Suprapubic skin (tissue), 4 donors: ENCODE measurements at regions not wholly inside any gene's neighbourhood (a gene's known extent, or its start where the extent isn't known, plus 50 kb on each side); places are given as distances from the start of the nearest gene placed in this dataset.

Experiments used
- DNase-seq, 2 donors: peaks; one replicate each; pipeline ENCODE4 v3.0.0-alpha.2; 2019; ENCODE audit warnings: low spot score in 2 of 2
- H3K27ac ChIP-seq: fragments of 200-600 bp; sonication (generic); one replicate; pipeline ENCODE4 v1.5.1; 2019
- H3K27me3 ChIP-seq: fragments of 200-600 bp; sonication (generic); one replicate; pipeline ENCODE4 v1.5.1; 2019
- H3K36me3 ChIP-seq: fragments of 200-600 bp; sonication (generic); one replicate; pipeline ENCODE4 v1.5.1; 2019
- H3K4me1 ChIP-seq: fragments of 200-600 bp; sonication (generic); one replicate; pipeline ENCODE4 v1.5.1; 2019
- H3K4me3 ChIP-seq: fragments of 200-600 bp; sonication (generic); one replicate; pipeline ENCODE4 v1.5.1; 2019; ENCODE audit warnings: mild to moderate bottlenecking
- H3K9me3 ChIP-seq: fragments of 200-600 bp; sonication (generic); one replicate; pipeline ENCODE4 v1.5.1; 2019
- EP300 ChIP-seq: sonication (generic); formaldehyde crosslinking; IDR thresholded peaks from one replicate; pipeline ENCODE4 v1.6.1; 2017; ENCODE audit warnings: antibody characterized with exemption
- POLR2A ChIP-seq, 2 donors: fragments of 450-650 bp; IDR thresholded peaks; one replicate each; pipeline ENCODE4 v1.6.1; 2017; ENCODE audit warnings: antibody characterized with exemption in 2 of 2, mild to moderate bottlenecking in 2 of 2, moderate library complexity in 2 of 2
- POLR2AphosphoS5 ChIP-seq, 3 donors: sonication (generic); formaldehyde crosslinking; IDR thresholded peaks; one replicate each; pipeline ENCODE4 v1.6.1; 2017; ENCODE audit warnings: antibody characterized with exemption in 3 of 3
- WGBS: methylation state at CpG from one replicate; pipeline ENCODE4 v1.1.5; 2018; 5-methylcytosine and 5-hydroxymethylcytosine counted together
- TF ChIP-seq, protein P1 (sequence below), 2 donors: fragments of 200-600 bp in 1 of 2; fragments of 450-650 bp in 1 of 2; sonication (generic) in 1 of 2; IDR thresholded peaks; one replicate each; pipeline ENCODE4 v1.5.1; 2016 to 2019; ENCODE audit warnings: antibody characterized with exemption in 2 of 2, mild to moderate bottlenecking in 1 of 2, moderate library complexity in 1 of 2

- Histone ChIP-seq H3K27me3 (no peaks in the 10 kb centered on the region), H3K27ac (no peak overlapping the region), H3K36me3 (no peaks in the 10 kb centered on the region), H3K4me1 (no peaks in the 10 kb centered on the region), H3K9me3 (no peaks in the 10 kb centered on the region), H3K4me3 (no peak overlapping the region)
- TF ChIP-seq, protein P1, sequence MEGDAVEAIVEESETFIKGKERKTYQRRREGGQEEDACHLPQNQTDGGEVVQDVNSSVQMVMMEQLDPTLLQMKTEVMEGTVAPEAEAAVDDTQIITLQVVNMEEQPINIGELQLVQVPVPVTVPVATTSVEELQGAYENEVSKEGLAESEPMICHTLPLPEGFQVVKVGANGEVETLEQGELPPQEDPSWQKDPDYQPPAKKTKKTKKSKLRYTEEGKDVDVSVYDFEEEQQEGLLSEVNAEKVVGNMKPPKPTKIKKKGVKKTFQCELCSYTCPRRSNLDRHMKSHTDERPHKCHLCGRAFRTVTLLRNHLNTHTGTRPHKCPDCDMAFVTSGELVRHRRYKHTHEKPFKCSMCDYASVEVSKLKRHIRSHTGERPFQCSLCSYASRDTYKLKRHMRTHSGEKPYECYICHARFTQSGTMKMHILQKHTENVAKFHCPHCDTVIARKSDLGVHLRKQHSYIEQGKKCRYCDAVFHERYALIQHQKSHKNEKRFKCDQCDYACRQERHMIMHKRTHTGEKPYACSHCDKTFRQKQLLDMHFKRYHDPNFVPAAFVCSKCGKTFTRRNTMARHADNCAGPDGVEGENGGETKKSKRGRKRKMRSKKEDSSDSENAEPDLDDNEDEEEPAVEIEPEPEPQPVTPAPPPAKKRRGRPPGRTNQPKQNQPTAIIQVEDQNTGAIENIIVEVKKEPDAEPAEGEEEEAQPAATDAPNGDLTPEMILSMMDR (IDR thresholded peaks at IDR 0.05), result no peak
- TF ChIP-seq POLR2AphosphoS5 (IDR thresholded peaks at IDR 0.05), result no peak
- no peak for TF ChIP-seq POLR2A (IDR thresholded peaks at IDR 0.05)
- TF ChIP-seq EP300, result no peak
- 67% methylated on average over 2 of the region's 2 CpGs for WGBS
- DNase-seq, result no peak
Measured at GRCh38 chr6:9464583-9464982, 950.3 kb downstream of the TFAP2A start.

GRCh38 chr6:9463311-9463710 is 951.6 kb downstream of the TFAP2A start:
- H3K36me3 ChIP-seq, result no peaks in the 10 kb centered on the region
- H3K9me3 ChIP-seq, result no peaks in the 10 kb centered on the region
- H3K4me1 ChIP-seq, result no peaks in the 10 kb centered on the region
- no peak for DNase-seq
- H3K27me3 ChIP-seq, result no peaks in the 10 kb centered on the region
- no peak overlapping the region for H3K4me3 ChIP-seq
- TF ChIP-seq POLR2AphosphoS5 (IDR thresholded peaks at IDR 0.05) (no peak), EP300 (no peak), POLR2A (IDR thresholded peaks at IDR 0.05) (no peak)
- TF ChIP-seq, protein P1 (IDR thresholded peaks at IDR 0.05), result no peak
- no peak overlapping the region for H3K27ac ChIP-seq
- WGBS, result 44% methylated on average over 4 of the region's 4 CpGs

DNA sequence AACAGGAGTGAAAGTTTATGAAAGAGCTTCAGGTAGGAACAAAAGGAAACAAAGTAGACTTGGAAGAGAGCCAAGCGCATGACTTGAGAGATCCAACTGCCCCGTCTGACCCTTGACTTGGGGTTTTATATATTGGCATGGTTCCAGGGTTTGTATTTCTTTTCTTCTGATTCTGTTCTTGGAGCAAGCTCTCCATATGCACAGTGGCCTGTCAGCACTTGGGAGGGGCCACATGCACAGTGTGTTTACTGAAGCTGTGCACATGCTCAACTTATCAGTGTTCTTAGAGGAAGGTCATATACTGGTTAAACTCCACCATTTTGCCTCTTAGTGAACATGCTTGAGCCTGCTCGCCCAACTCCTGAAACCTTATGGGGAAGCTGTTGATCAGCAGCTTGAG is 953.7 kb downstream of the TFAP2A start:
- no peak for DNase-seq
- WGBS, result 75% methylated on average over 3 of the region's 3 CpGs
- TF ChIP-seq POLR2AphosphoS5 (IDR thresholded peaks at IDR 0.05) (no peak), EP300 (no peak), POLR2A (IDR thresholded peaks at IDR 0.05) (no peak)
- TF ChIP-seq, protein P1 (IDR thresholded peaks at IDR 0.05), result no peak
- Histone ChIP-seq H3K4me3 (no peak overlapping the region), H3K36me3 (no peaks in the 10 kb centered on the region), H3K4me1 (no peaks in the 10 kb centered on the region), H3K9me3 (no peaks in the 10 kb centered on the region), H3K27ac (no peak overlapping the region), H3K27me3 (no peaks in the 10 kb centered on the region)

DNA sequence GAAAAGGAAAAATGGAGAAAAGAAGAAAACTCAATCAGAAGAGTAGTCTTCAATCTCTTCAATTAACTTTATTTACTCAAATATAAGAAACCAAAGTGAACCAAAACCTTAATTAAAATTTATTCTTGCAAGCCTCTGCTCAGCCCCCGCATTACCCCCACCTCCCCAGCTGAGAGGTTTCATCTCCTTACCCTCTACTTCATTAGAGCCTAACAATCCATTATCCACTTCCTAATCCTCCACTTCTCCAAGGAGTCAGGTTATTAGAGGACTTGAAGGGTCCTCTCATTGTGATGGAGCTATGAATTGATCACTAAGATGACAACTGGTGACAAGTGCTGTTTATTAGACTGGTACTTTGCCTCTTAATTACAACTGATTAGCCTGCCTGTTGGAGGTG is 956.5 kb downstream of the TFAP2A start:
- no peak for TF ChIP-seq POLR2AphosphoS5 (IDR thresholded peaks at IDR 0.05)
- no peak for TF ChIP-seq EP300
- TF ChIP-seq, protein P1 (IDR thresholded peaks at IDR 0.05), result no peak
- 91% methylated on average over 1 of the region's 1 CpG for WGBS
- Histone ChIP-seq H3K27me3 (no peaks in the 10 kb centered on the region), H3K27ac (no peak overlapping the region), H3K9me3 (no peaks in the 10 kb centered on the region), H3K4me1 (no peaks in the 10 kb centered on the region), H3K4me3 (no peak overlapping the region), H3K36me3 (no peaks in the 10 kb centered on the region)
- no peak for DNase-seq

DNA sequence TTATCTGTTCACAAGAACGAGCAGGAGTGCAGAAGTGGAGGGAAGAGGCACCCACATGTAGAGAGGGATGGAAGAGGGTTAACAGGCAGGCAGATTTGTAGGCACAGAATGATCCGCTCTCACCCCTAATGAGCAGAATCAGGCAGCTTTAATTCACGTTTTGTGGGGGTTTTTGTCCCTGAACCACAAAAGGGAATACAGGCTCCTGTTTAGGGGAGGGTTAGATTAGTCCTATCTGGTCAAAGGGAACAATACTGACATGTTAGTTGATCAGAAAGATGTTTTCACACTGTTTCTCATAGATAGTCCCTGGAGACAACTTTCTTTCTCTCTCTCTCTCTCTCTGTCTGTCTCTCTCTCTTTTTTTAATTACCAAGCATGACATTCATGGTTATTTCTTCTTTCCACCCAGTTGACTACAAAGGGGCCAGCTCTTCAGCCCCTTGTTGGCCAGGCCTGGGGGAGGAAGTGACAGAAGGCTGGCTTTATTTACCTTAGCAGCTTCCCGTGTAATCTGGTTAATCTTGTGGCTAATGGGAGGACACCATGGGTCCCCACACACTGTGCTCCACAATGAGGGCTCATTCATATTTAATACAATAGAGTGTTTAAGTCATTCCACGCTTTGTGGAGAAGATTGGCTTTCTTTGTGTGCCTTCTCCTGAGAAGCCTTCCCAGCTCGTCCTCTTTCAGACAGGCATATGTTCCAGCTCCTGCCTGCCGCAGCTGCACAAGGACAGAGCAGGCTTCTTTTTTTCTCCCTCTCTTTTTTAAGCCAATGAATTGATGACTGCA is 958.8 kb downstream of the TFAP2A start:
- no peaks in the 10 kb centered on the region for H3K36me3 ChIP-seq
- TF ChIP-seq POLR2AphosphoS5 (IDR thresholded peaks at IDR 0.05) (no peak), EP300 (no peak), POLR2A (IDR thresholded peaks at IDR 0.05) (no peak)
- TF ChIP-seq, protein P1 (IDR thresholded peaks at IDR 0.05), result no peak
- H3K9me3 ChIP-seq, result no peaks in the 10 kb centered on the region
- H3K27ac ChIP-seq, result no peak overlapping the region
- H3K27me3 ChIP-seq, result no peaks in the 10 kb centered on the region
- no peak for DNase-seq
- no peak overlapping the region for H3K4me3 ChIP-seq
- 60% methylated on average over 7 of the region's 7 CpGs for WGBS
- no peaks in the 10 kb centered on the region for H3K4me1 ChIP-seq
